ENCODE measurements at regions not wholly inside any gene's neighbourhood (a gene's known extent, or its start where the extent isn't known, plus 50 kb on each side); places are given as distances from the start of the nearest gene placed in this dataset.

GRCh38 chr5:17401470-17402288, 96.4 kb upstream of the TAF11L2 start:
- WGBS, 2 donors, result 33 to 54% methylated on average over 9 of the region's 9 CpGs
- Histone ChIP-seq H3K27ac (no peak overlapping the region), H3K4me3 (no peak overlapping the region), H3K4me1 (peaks cover 0 to 6% (median 0%) of the 10 kb centered on the region in 4 donors), H3K36me3 (no peaks in the 10 kb centered on the region), H3K9me3 (no peaks in the 10 kb centered on the region), H3K27me3 (no peaks in the 10 kb centered on the region)
- no peak for DNase-seq
- TF ChIP-seq POLR2A (IDR thresholded peaks at IDR 0.05) (no peak), POLR2AphosphoS5 (IDR thresholded peaks at IDR 0.05) (no peak), EP300 (IDR thresholded peaks at IDR 0.05) (no peak)
- TF ChIP-seq, protein P1, sequence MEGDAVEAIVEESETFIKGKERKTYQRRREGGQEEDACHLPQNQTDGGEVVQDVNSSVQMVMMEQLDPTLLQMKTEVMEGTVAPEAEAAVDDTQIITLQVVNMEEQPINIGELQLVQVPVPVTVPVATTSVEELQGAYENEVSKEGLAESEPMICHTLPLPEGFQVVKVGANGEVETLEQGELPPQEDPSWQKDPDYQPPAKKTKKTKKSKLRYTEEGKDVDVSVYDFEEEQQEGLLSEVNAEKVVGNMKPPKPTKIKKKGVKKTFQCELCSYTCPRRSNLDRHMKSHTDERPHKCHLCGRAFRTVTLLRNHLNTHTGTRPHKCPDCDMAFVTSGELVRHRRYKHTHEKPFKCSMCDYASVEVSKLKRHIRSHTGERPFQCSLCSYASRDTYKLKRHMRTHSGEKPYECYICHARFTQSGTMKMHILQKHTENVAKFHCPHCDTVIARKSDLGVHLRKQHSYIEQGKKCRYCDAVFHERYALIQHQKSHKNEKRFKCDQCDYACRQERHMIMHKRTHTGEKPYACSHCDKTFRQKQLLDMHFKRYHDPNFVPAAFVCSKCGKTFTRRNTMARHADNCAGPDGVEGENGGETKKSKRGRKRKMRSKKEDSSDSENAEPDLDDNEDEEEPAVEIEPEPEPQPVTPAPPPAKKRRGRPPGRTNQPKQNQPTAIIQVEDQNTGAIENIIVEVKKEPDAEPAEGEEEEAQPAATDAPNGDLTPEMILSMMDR (IDR thresholded peaks at IDR 0.05), result no peak
- intact Hi-C loops (cut with DNase I), result no loop called here

GRCh38 chr5:17402289-17403121, 95.5 kb upstream of the TAF11L2 start:
- WGBS, 2 donors, result 50 to 54% methylated on average over 10 of the region's 10 CpGs
- DNase-seq, result no peak
- intact Hi-C loops (cut with DNase I), result no loop called here
- H3K9me3 ChIP-seq, result no peaks in the 10 kb centered on the region
- peaks cover 0 to 6% (median 0%) of the 10 kb centered on the region in 4 donors for H3K4me1 ChIP-seq
- H3K27me3 ChIP-seq, result no peaks in the 10 kb centered on the region
- H3K36me3 ChIP-seq, result no peaks in the 10 kb centered on the region
- no peak overlapping the region for H3K4me3 ChIP-seq
- TF ChIP-seq EP300 (IDR thresholded peaks at IDR 0.05) (no peak), POLR2AphosphoS5 (IDR thresholded peaks at IDR 0.05) (no peak), POLR2A (IDR thresholded peaks at IDR 0.05) (no peak)
- TF ChIP-seq, protein P1 (IDR thresholded peaks at IDR 0.05), result no peak
- no peak overlapping the region for H3K27ac ChIP-seq

DNA sequence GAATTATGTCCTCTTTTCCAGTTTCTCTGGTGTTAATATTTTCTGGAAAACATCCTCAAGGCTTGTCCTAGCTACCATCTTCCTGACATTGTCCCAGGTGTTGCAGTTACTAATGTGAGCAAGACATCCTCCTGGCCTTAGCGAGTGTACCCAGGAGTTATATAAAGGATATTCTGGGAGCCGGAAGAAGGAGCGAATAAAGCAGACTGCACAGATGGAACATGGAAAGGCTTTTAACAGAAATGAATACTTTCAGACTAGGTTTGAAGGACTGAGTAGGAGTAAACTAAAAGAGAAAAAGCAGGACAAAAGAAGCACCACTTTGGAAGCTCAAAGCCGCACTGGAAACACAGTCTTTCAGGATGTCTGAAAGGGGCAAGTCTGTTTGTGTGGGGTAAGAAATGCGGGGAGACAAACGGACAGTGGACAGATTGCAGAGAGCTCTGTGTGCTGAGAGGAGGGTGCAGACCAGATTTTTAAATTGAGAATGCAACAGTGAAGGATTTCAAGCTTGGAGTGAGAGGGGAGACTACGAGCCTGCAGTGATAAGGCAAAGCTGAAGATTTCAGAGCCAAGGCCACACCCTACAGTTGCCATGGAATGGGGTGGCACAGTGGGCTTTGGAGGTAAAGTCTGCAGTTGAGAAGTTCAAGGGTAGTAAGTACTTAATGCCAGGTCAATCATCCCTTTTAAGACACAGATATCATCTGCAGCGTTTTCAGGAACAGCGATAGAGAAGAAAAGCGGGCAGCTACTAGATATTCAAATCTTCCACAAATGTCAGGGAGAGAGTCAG, 94.1 kb upstream of the TAF11L2 start:
- TF ChIP-seq POLR2A (IDR thresholded peaks at IDR 0.05), result no peak
- TF ChIP-seq, protein P1 (IDR thresholded peaks at IDR 0.05), result no peak
- TF ChIP-seq POLR2AphosphoS5 (IDR thresholded peaks at IDR 0.05), result no peak
- TF ChIP-seq EP300 (IDR thresholded peaks at IDR 0.05), result no peak
- intact Hi-C loops (cut with DNase I), result no loop called here
- DNase-seq, result no peak
- no peaks in the 10 kb centered on the region for H3K36me3 ChIP-seq
- H3K27me3 ChIP-seq, result no peaks in the 10 kb centered on the region
- no peak overlapping the region for H3K27ac ChIP-seq
- WGBS, 2 donors, result 78 to 81% methylated on average over 10 of the region's 10 CpGs
- peaks cover 0 to 6% (median 0%) of the 10 kb centered on the region in 4 donors for H3K4me1 ChIP-seq
- no peak overlapping the region for H3K4me3 ChIP-seq
- H3K9me3 ChIP-seq, result no peaks in the 10 kb centered on the region

GRCh38 chr5:17405976-17406375, 92.1 kb upstream of the TAF11L2 start:
- Histone ChIP-seq H3K36me3 (no peaks in the 10 kb centered on the region), H3K4me3 (no peak overlapping the region), H3K27ac (no peak overlapping the region), H3K9me3 (no peaks in the 10 kb centered on the region), H3K4me1 (peaks cover 0 to 6% (median 0%) of the 10 kb centered on the region in 4 donors), H3K27me3 (no peaks in the 10 kb centered on the region)
- no peak for TF ChIP-seq POLR2A (IDR thresholded peaks at IDR 0.05)
- TF ChIP-seq EP300 (IDR thresholded peaks at IDR 0.05), result no peak
- TF ChIP-seq, protein P1 (IDR thresholded peaks at IDR 0.05), result no peak
- no peak for TF ChIP-seq POLR2AphosphoS5 (IDR thresholded peaks at IDR 0.05)
- DNase-seq, result no peak
- intact Hi-C loops (cut with DNase I), result no loop called here
- WGBS, 2 donors, result 85 to 88% methylated on average over 2 of the region's 2 CpGs
